ENCODE measurements at regions not wholly inside any gene's neighbourhood (a gene's known extent, or its start where the extent isn't known, plus 50 kb on each side); places are given as distances from the start of the nearest gene placed in this dataset.

- TF ChIP-seq, protein P1, sequence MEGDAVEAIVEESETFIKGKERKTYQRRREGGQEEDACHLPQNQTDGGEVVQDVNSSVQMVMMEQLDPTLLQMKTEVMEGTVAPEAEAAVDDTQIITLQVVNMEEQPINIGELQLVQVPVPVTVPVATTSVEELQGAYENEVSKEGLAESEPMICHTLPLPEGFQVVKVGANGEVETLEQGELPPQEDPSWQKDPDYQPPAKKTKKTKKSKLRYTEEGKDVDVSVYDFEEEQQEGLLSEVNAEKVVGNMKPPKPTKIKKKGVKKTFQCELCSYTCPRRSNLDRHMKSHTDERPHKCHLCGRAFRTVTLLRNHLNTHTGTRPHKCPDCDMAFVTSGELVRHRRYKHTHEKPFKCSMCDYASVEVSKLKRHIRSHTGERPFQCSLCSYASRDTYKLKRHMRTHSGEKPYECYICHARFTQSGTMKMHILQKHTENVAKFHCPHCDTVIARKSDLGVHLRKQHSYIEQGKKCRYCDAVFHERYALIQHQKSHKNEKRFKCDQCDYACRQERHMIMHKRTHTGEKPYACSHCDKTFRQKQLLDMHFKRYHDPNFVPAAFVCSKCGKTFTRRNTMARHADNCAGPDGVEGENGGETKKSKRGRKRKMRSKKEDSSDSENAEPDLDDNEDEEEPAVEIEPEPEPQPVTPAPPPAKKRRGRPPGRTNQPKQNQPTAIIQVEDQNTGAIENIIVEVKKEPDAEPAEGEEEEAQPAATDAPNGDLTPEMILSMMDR (IDR thresholded peaks at IDR 0.05; ENCODE audit: low read depth, low read length), result no peak
- TF ChIP-seq MYC (IDR thresholded peaks at IDR 0.05; ENCODE audit: low read depth, low read length) (no peak), POLR2A (IDR thresholded peaks at IDR 0.05; ENCODE audit: extremely low read depth, insufficient read length) (no peak)
- TF ChIP-seq, protein P2, sequence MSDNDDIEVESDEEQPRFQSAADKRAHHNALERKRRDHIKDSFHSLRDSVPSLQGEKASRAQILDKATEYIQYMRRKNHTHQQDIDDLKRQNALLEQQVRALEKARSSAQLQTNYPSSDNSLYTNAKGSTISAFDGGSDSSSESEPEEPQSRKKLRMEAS (IDR thresholded peaks at IDR 0.05; ENCODE audit: low read depth, low read length), result no peak
These were observed 1309.4 kb downstream of the EPHA7 start for GRCh38 chr6:92109956-92110355.
